Smooth muscle cell (in vitro differentiated cells): ENCODE measurements at regions not wholly inside any gene's neighbourhood (a gene's known extent, or its start where the extent isn't known, plus 50 kb on each side); places are given as distances from the start of the nearest gene placed in this dataset.

Experiments used
- DNase-seq: peaks from one replicate; lab custom pipeline; 2025; ENCODE audit not compliant: unreplicated experiment; lab: John Stamatoyannopoulos, UW
- H2AFZ ChIP-seq: fragments of 200-600 bp; sonication (generic); 2 replicates; pipeline ENCODE4 v1.6.0; 2016; ENCODE audit warnings: antibody characterized with exemption, low read depth, mild to moderate bottlenecking
- H3F3A ChIP-seq: fragments of 200-600 bp; sonication (generic); 2 replicates; pipeline ENCODE4 v1.6.0; 2017; ENCODE audit warnings: antibody characterized with exemption, low read depth
- H3K27ac ChIP-seq: fragments of 200-600 bp; sonication (generic); 2 replicates; pipeline ENCODE4 v1.5.1; 2016; ENCODE audit warnings: low read depth, mild to moderate bottlenecking
- H3K27me3 ChIP-seq: fragments of 200-600 bp; sonication (generic); 2 replicates; pipeline ENCODE4 v1.6.1; 2016; ENCODE audit warnings: low read depth, mild to moderate bottlenecking
- H3K36me3 ChIP-seq: fragments of 200-600 bp; sonication (generic); 2 replicates; pipeline ENCODE4 v1.5.1; 2016; ENCODE audit warnings: low read depth
- H3K4me1 ChIP-seq: fragments of 200-600 bp; sonication (generic); 2 replicates; pipeline ENCODE4 v1.5.1; 2016; ENCODE audit warnings: low read depth
- H3K4me2 ChIP-seq: fragments of 200-600 bp; sonication (generic); 2 replicates; pipeline ENCODE4 v1.6.0; 2016; ENCODE audit warnings: mild to moderate bottlenecking
- H3K4me3 ChIP-seq: fragments of 200-600 bp; sonication (generic); 2 replicates; pipeline ENCODE4 v1.5.1; 2016; ENCODE audit warnings: mild to moderate bottlenecking
- H3K79me2 ChIP-seq: fragments of 200-600 bp; sonication (generic); 2 replicates; pipeline ENCODE4 v1.6.0; 2016; ENCODE audit warnings: low read depth, mild to moderate bottlenecking
- H3K9ac ChIP-seq: fragments of 200-600 bp; sonication (generic); 2 replicates; pipeline ENCODE4 v1.6.0; 2016; ENCODE audit warnings: low read depth
- H3K9me3 ChIP-seq: fragments of 200-600 bp; sonication (generic); replicated peaks from 2 replicates; pipeline ENCODE4 v1.5.1; 2016; ENCODE audit warnings: low read depth
- H4K20me1 ChIP-seq: fragments of 200-600 bp; sonication (generic); 2 replicates; pipeline ENCODE4 v1.6.0; 2016; ENCODE audit warnings: low read depth
- WGBS: methylation state at CpG from one replicate; pipeline ENCODE4 v1.1.7; 2016; ENCODE audit warnings: low lambda C conversion rate; 5-methylcytosine and 5-hydroxymethylcytosine counted together
- TF ChIP-seq, protein P1 (sequence below): fragments of 200-600 bp; sonication (generic); IDR thresholded peaks from 2 replicates; pipeline ENCODE4 v1.5.1; 2017; ENCODE audit warnings: borderline replicate concordance, mild to moderate bottlenecking, antibody characterized with exemption; ENCODE audit not compliant: insufficient read depth, poor library complexity, severe bottlenecking

DNA sequence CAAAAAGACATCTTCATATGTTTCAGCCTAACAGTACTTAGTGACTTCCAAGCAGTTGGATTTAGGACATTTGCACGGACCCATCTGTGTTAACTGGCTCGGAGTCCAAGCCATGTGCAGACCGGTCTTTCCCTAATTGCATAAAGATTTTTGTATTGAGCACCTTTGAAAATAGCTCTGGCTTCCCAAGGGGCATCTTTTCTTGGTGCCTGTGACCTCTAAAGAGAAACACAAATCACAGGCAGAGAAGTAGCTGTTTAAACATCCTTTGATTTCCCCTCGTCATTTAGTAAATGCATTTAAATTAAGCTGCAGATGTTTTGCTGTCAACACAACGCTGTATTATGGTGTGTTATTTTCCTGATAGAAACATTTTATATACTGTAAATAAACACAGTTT lies 288.2 kb upstream of the SALL1 start:
- H4K20me1 ChIP-seq, result no peaks in the 10 kb centered on the region
- H3K4me2 ChIP-seq, result no peak overlapping the region
- H2AFZ ChIP-seq, result no peak overlapping the region
- H3K27me3 ChIP-seq, result peaks cover 50% of the 10 kb centered on the region
- 84% methylated on average over 5 of the region's 5 CpGs for WGBS
- H3K9me3 ChIP-seq, result no peaks in the 10 kb centered on the region
- no peak overlapping the region for H3K4me3 ChIP-seq
- H3K4me1 ChIP-seq, result peaks cover 25% of the 10 kb centered on the region
- no peaks in the 10 kb centered on the region for H3K79me2 ChIP-seq
- TF ChIP-seq, protein P1, sequence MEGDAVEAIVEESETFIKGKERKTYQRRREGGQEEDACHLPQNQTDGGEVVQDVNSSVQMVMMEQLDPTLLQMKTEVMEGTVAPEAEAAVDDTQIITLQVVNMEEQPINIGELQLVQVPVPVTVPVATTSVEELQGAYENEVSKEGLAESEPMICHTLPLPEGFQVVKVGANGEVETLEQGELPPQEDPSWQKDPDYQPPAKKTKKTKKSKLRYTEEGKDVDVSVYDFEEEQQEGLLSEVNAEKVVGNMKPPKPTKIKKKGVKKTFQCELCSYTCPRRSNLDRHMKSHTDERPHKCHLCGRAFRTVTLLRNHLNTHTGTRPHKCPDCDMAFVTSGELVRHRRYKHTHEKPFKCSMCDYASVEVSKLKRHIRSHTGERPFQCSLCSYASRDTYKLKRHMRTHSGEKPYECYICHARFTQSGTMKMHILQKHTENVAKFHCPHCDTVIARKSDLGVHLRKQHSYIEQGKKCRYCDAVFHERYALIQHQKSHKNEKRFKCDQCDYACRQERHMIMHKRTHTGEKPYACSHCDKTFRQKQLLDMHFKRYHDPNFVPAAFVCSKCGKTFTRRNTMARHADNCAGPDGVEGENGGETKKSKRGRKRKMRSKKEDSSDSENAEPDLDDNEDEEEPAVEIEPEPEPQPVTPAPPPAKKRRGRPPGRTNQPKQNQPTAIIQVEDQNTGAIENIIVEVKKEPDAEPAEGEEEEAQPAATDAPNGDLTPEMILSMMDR, result no peak
- DNase-seq, result no peak
- no peak overlapping the region for H3K9ac ChIP-seq
- no peaks in the 10 kb centered on the region for H3K36me3 ChIP-seq
- no peak overlapping the region for H3K27ac ChIP-seq
- no peaks in the 10 kb centered on the region for H3F3A ChIP-seq

DNA sequence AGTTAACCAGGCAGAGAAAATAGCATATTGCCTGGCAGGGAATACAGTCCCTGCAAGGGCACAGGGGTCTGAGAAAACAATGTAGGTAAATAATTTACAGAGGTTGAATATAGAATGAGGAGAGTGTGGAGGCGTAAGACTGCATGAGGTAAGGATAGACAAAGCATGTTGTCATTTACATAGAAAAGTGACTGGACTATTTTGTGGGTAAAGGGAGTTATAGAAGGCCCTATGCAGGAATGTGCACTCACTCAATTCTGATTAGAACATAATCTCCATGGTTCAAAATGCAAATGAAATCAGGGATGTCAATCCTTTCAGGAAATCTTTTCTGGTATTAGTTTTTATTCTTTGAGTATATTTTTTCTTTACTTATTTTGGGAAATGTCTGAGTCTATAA lies 285.7 kb upstream of the SALL1 start:
- H2AFZ ChIP-seq, result no peak overlapping the region
- TF ChIP-seq, protein P1, result no peak
- H3K4me2 ChIP-seq, result no peak overlapping the region
- H3K9me3 ChIP-seq, result no peaks in the 10 kb centered on the region
- H3K4me3 ChIP-seq, result no peak overlapping the region
- no peaks in the 10 kb centered on the region for H4K20me1 ChIP-seq
- DNase-seq, result no peak
- 96% methylated on average over 1 of the region's 1 CpG for WGBS
- no peaks in the 10 kb centered on the region for H3F3A ChIP-seq
- no peak overlapping the region for H3K27ac ChIP-seq
- no peak overlapping the region for H3K9ac ChIP-seq
- H3K27me3 ChIP-seq, result peaks cover 42% of the 10 kb centered on the region
- H3K36me3 ChIP-seq, result no peaks in the 10 kb centered on the region
- no peaks in the 10 kb centered on the region for H3K79me2 ChIP-seq
- peaks cover 23% of the 10 kb centered on the region for H3K4me1 ChIP-seq

DNA sequence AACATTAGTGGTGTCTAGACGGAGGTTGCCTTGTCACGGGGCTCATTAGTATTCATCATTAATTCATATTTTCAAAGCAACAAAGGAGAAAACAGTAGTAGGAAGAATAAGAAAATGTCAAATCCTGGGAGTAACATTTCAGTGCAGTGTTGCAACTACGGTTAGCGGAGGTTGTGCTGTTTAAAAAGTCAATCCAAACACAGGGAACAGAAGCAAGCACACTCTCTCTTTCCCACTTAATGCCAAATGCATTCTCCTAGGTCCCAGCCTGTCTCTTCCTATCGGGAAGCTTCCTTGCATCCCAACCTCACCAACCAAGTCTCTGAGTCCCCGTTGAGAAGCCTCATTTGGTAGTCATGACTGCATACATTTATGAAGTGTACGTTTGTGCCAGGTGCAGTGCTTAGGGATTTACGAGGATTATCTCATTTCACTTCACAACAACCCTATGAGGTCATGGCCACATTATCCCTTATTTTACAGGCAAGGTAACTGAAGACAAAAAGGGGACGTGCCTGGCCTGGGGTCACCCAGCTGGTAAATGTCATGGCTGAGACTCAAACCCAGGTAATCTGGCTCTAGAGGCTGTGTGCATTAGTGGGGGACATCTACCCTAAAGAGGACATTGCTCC lies 283.6 kb upstream of the SALL1 start:
- 84% methylated on average over 9 of the region's 9 CpGs for WGBS
- TF ChIP-seq, protein P1, result no peak

DNA sequence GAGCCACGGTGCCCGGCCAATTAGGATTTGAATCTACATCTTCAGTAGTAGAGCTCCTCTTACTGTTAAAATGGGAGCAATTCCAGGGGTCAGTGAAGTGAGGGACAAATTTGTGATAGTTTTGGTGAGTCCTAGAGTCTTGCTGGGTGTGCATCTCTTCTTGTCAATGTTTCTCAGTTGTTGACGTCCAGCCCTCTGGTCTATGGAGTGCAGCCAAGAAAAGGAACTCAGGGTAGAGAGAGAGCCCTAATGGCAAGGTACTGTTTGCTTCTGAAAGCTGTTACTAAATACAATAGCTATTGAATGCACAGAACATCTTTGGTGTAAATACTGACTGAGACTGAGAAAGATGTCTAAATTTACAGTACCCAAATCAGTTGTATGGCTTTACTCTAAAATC lies 282.5 kb upstream of the SALL1 start:
- DNase-seq, result no peak
- H3K4me1 ChIP-seq, result peaks cover 27% of the 10 kb centered on the region
- no peak overlapping the region for H3K9ac ChIP-seq
- H3K27me3 ChIP-seq, result peaks cover 11% of the 10 kb centered on the region
- no peak overlapping the region for H2AFZ ChIP-seq
- no peaks in the 10 kb centered on the region for H3K79me2 ChIP-seq
- no peak overlapping the region for H3K27ac ChIP-seq
- no peaks in the 10 kb centered on the region for H3K9me3 ChIP-seq
- no peak overlapping the region for H3K4me3 ChIP-seq
- WGBS, result 80% methylated on average over 3 of the region's 3 CpGs
- no peaks in the 10 kb centered on the region for H3K36me3 ChIP-seq
- TF ChIP-seq, protein P1, result no peak
- no peak overlapping the region for H3K4me2 ChIP-seq
- no peaks in the 10 kb centered on the region for H3F3A ChIP-seq
- no peaks in the 10 kb centered on the region for H4K20me1 ChIP-seq

More for the DNA sequence above, 283.6 kb upstream of the SALL1 start:
- Histone ChIP-seq H3F3A (no peaks in the 10 kb centered on the region), H3K4me1 (peaks cover 22% of the 10 kb centered on the region), H3K9me3 (no peaks in the 10 kb centered on the region), H3K27ac (no peak overlapping the region), H3K79me2 (no peaks in the 10 kb centered on the region), H3K4me3 (no peak overlapping the region), H3K27me3 (peaks cover 21% of the 10 kb centered on the region), H3K36me3 (no peaks in the 10 kb centered on the region), H2AFZ (no peak overlapping the region), H3K9ac (no peak overlapping the region), H4K20me1 (no peaks in the 10 kb centered on the region), H3K4me2 (no peak overlapping the region)
- DNase-seq, result no peak
